Skeletal muscle satellite cell (primary cell): ENCODE measurements at regions not wholly inside any gene's neighbourhood (a gene's known extent, or its start where the extent isn't known, plus 50 kb on each side); places are given as distances from the start of the nearest gene placed in this dataset.

Experiments used
- H3K27me3 ChIP-seq: 2 replicates; pipeline ENCODE4 v1.7.0; 2013; ENCODE audit warnings: low read length; ENCODE audit not compliant: control insufficient read depth, insufficient read depth
- H3K36me3 ChIP-seq: 2 replicates; pipeline ENCODE4 v1.7.0; 2013; ENCODE audit warnings: mild to moderate bottlenecking, control low read depth, low read length; ENCODE audit not compliant: insufficient read depth
- H3K4me1 ChIP-seq: 2 replicates; pipeline ENCODE4 v1.7.0; 2013; ENCODE audit warnings: low read length; ENCODE audit not compliant: control insufficient read depth, insufficient read depth
- H3K4me2 ChIP-seq: 2 replicates; pipeline ENCODE4 v1.7.0; 2013; ENCODE audit warnings: mild to moderate bottlenecking, low read length
- H3K4me3 ChIP-seq: 2 replicates; pipeline ENCODE4 v1.7.0; 2013; ENCODE audit warnings: low read length
- H3K9ac ChIP-seq: 2 replicates; pipeline ENCODE4 v1.7.0; 2013; ENCODE audit warnings: mild to moderate bottlenecking, low read depth, low read length, moderate library complexity
- H3K9me3 ChIP-seq: replicated peaks from 2 replicates; pipeline ENCODE4 v1.7.0; 2013; ENCODE audit warnings: mild to moderate bottlenecking, control low read depth, low read length

GRCh38 chr2:129181433-129181832 is 798.0 kb upstream of the RAB6C start:
- H3K9ac ChIP-seq = no peak overlapping the region
- H3K4me2 ChIP-seq = no peak overlapping the region
- no peaks in the 10 kb centered on the region for H3K36me3 ChIP-seq
- H3K4me1 ChIP-seq = no peaks in the 10 kb centered on the region
- H3K27me3 ChIP-seq = no peaks in the 10 kb centered on the region
- no peaks in the 10 kb centered on the region for H3K9me3 ChIP-seq
- H3K4me3 ChIP-seq = no peak overlapping the region

- H3K4me2 ChIP-seq = no peak overlapping the region
- H3K27me3 ChIP-seq = no peaks in the 10 kb centered on the region
- H3K9ac ChIP-seq = no peak overlapping the region
- H3K36me3 ChIP-seq = no peaks in the 10 kb centered on the region
- H3K4me3 ChIP-seq = no peak overlapping the region
- H3K9me3 ChIP-seq = no peaks in the 10 kb centered on the region
- no peaks in the 10 kb centered on the region for H3K4me1 ChIP-seq
Observed at GRCh38 chr2:129181963-129182362, 797.5 kb upstream of the RAB6C start.

GRCh38 chr2:129187343-129187742 is 792.1 kb upstream of the RAB6C start:
- H3K27me3 ChIP-seq = no peaks in the 10 kb centered on the region
- H3K4me1 ChIP-seq = no peaks in the 10 kb centered on the region
- H3K36me3 ChIP-seq = no peaks in the 10 kb centered on the region
- H3K9ac ChIP-seq = no peak overlapping the region
- no peak overlapping the region for H3K4me3 ChIP-seq
- H3K9me3 ChIP-seq = peaks cover 7% of the 10 kb centered on the region
- H3K4me2 ChIP-seq = no peak overlapping the region

GRCh38 chr2:129188451-129188850 is 791.0 kb upstream of the RAB6C start:
- no peak overlapping the region for H3K4me3 ChIP-seq
- no peak overlapping the region for H3K4me2 ChIP-seq
- H3K27me3 ChIP-seq = no peaks in the 10 kb centered on the region
- no peaks in the 10 kb centered on the region for H3K36me3 ChIP-seq
- H3K4me1 ChIP-seq = no peaks in the 10 kb centered on the region
- H3K9ac ChIP-seq = no peak overlapping the region
- H3K9me3 ChIP-seq = peaks cover 13% of the 10 kb centered on the region

- Histone ChIP-seq H3K4me2 (no peak overlapping the region), H3K9me3 (peaks cover 17% of the 10 kb centered on the region), H3K4me3 (no peak overlapping the region), H3K36me3 (no peaks in the 10 kb centered on the region), H3K27me3 (no peaks in the 10 kb centered on the region), H3K4me1 (no peaks in the 10 kb centered on the region), H3K9ac (no peak overlapping the region)
Observed at GRCh38 chr2:129189617-129190319, 789.7 kb upstream of the RAB6C start.

GRCh38 chr2:129190494-129190893 is 789.0 kb upstream of the RAB6C start:
- H3K9me3 ChIP-seq = peaks cover 17% of the 10 kb centered on the region

GRCh38 chr2:129191530-129191929 is 787.9 kb upstream of the RAB6C start:
- Histone ChIP-seq H3K4me2 (no peak overlapping the region), H3K9ac (no peak overlapping the region), H3K9me3 (peaks cover 17% of the 10 kb centered on the region), H3K36me3 (no peaks in the 10 kb centered on the region), H3K4me3 (no peak overlapping the region), H3K4me1 (no peaks in the 10 kb centered on the region), H3K27me3 (no peaks in the 10 kb centered on the region)

More at GRCh38 chr2:129190494-129190893, 789.0 kb upstream of the RAB6C start:
- Histone ChIP-seq H3K4me3 (no peak overlapping the region), H3K36me3 (no peaks in the 10 kb centered on the region), H3K4me1 (no peaks in the 10 kb centered on the region), H3K27me3 (no peaks in the 10 kb centered on the region), H3K9ac (no peak overlapping the region), H3K4me2 (no peak overlapping the region)

GRCh38 chr2:129192117-129192516 is 787.3 kb upstream of the RAB6C start:
- Histone ChIP-seq H3K9me3 (peaks cover 17% of the 10 kb centered on the region), H3K9ac (no peak overlapping the region), H3K4me3 (no peak overlapping the region), H3K4me1 (no peaks in the 10 kb centered on the region), H3K36me3 (no peaks in the 10 kb centered on the region), H3K27me3 (no peaks in the 10 kb centered on the region), H3K4me2 (no peak overlapping the region)

- Histone ChIP-seq H3K4me3 (no peak overlapping the region), H3K9ac (no peak overlapping the region), H3K36me3 (no peaks in the 10 kb centered on the region), H3K4me1 (no peaks in the 10 kb centered on the region), H3K27me3 (no peaks in the 10 kb centered on the region), H3K9me3 (peaks cover 17% of the 10 kb centered on the region), H3K4me2 (no peak overlapping the region)
Observed at GRCh38 chr2:129192841-129193253, 786.6 kb upstream of the RAB6C start.

- no peak overlapping the region for H3K4me3 ChIP-seq
- H3K4me1 ChIP-seq = no peaks in the 10 kb centered on the region
- no peak overlapping the region for H3K9ac ChIP-seq
- no peak overlapping the region for H3K4me2 ChIP-seq
- H3K36me3 ChIP-seq = no peaks in the 10 kb centered on the region
- peaks cover 17% of the 10 kb centered on the region for H3K9me3 ChIP-seq
- no peaks in the 10 kb centered on the region for H3K27me3 ChIP-seq
Observed at GRCh38 chr2:129193961-129194360, 785.5 kb upstream of the RAB6C start.

- Histone ChIP-seq H3K9me3 (peaks cover 3% of the 10 kb centered on the region), H3K9ac (no peak overlapping the region)
Observed at GRCh38 chr2:129199501-129199900, 780.0 kb upstream of the RAB6C start.

GRCh38 chr2:129201696-129202095 is 777.8 kb upstream of the RAB6C start:
- H3K27me3 ChIP-seq = no peaks in the 10 kb centered on the region
- no peaks in the 10 kb centered on the region for H3K4me1 ChIP-seq
- no peaks in the 10 kb centered on the region for H3K36me3 ChIP-seq
- no peak overlapping the region for H3K4me2 ChIP-seq
- H3K9me3 ChIP-seq = peaks cover 12% of the 10 kb centered on the region
- no peak overlapping the region for H3K9ac ChIP-seq
- H3K4me3 ChIP-seq = no peak overlapping the region

More at GRCh38 chr2:129199501-129199900, 780.0 kb upstream of the RAB6C start:
- no peak overlapping the region for H3K4me3 ChIP-seq
- H3K4me1 ChIP-seq = no peaks in the 10 kb centered on the region
- no peaks in the 10 kb centered on the region for H3K27me3 ChIP-seq
- no peaks in the 10 kb centered on the region for H3K36me3 ChIP-seq
- no peak overlapping the region for H3K4me2 ChIP-seq
